ENCODE measurements at regions not wholly inside any gene's neighbourhood (a gene's known extent, or its start where the extent isn't known, plus 50 kb on each side); places are given as distances from the start of the nearest gene placed in this dataset.
"Not testable (repeated sequence)": the region's sequence is repeated elsewhere in the genome, so short reads cannot be mapped to it uniquely, and the experiment has no call there.

GRCh38 chr6:133788556-133788955, 100.4 kb upstream of the TCF21 start:
- peak in 1 of 2 experiments; percentile 1 for DNase-seq (ENCODE audit: low read depth in 1 of 2, low spot score in 1 of 2)
- H3K4me3 ChIP-seq (replicated peaks; ENCODE audit: insufficient read depth, low read length), result no peak overlapping the region
- TF ChIP-seq SPI1 (IDR thresholded peaks at IDR 0.05; ENCODE audit: borderline replicate concordance, low read depth) (no peak), CTCF (IDR thresholded peaks at IDR 0.05; ENCODE audit: insufficient read depth, low read length) (no peak), REST (IDR thresholded peaks at IDR 0.05; ENCODE audit: insufficient replicate concordance, low read depth) (no peak), GABPA (IDR thresholded peaks at IDR 0.05; ENCODE audit: low read depth) (no peak), POLR2AphosphoS5 (IDR thresholded peaks at IDR 0.05; ENCODE audit: low read depth) (no peak)

GRCh38 chr6:133789449-133789848, 99.5 kb upstream of the TCF21 start:
- not testable (repeated sequence) for H3K27ac ChIP-seq (replicated peaks); H3K4me3 ChIP-seq (replicated peaks; ENCODE audit: insufficient read depth, low read length); DNase-seq (ENCODE audit: low read depth in 1 of 2, low spot score in 1 of 2); H3K27me3 ChIP-seq (ENCODE audit: insufficient read depth, poor library complexity, severe bottlenecking)

More at GRCh38 chr6:133788556-133788955, 100.4 kb upstream of the TCF21 start:
- Histone ChIP-seq H3K27ac (replicated peaks) (no peak overlapping the region), H3K27me3 (ENCODE audit: insufficient read depth, poor library complexity, severe bottlenecking) (no peaks in the 10 kb centered on the region)

- H3K4me3 ChIP-seq (replicated peaks; ENCODE audit: insufficient read depth, low read length); DNase-seq (ENCODE audit: low read depth in 1 of 2, low spot score in 1 of 2); H3K27ac ChIP-seq (replicated peaks); H3K27me3 ChIP-seq (ENCODE audit: insufficient read depth, poor library complexity, severe bottlenecking): not testable (repeated sequence)
Observed at GRCh38 chr6:133790756-133791155, 98.2 kb upstream of the TCF21 start.

DNA sequence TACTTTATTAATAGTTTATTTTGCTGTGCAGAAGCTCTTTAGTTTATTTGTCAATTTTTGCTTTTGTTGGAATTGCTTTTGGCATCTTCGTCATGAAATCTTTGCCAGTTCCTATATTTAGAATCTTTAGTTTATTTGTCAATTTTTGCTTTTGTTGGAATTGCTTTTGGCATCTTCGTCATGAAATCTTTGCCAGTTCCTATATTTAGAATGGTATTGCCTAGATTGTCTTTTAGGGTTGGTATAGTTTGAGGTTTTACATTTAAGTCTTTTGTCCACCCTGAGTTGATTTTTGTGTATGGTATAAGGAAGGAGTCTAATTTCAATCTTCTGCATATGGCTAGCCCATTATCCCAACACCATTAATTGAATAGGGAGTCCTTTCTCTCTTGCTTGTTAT, 93.9 kb upstream of the TCF21 start:
- not testable (repeated sequence) for H3K27me3 ChIP-seq (ENCODE audit: insufficient read depth, poor library complexity, severe bottlenecking); H3K4me3 ChIP-seq (replicated peaks; ENCODE audit: insufficient read depth, low read length); H3K27ac ChIP-seq (replicated peaks); DNase-seq (ENCODE audit: low read depth in 1 of 2, low spot score in 1 of 2)

GRCh38 chr6:133796235-133796634, 92.7 kb upstream of the TCF21 start:
- DNase-seq (ENCODE audit: low read depth in 1 of 2, low spot score in 1 of 2), result no peak
- TF ChIP-seq GABPA (IDR thresholded peaks at IDR 0.05; ENCODE audit: low read depth) (no peak), POLR2AphosphoS5 (IDR thresholded peaks at IDR 0.05; ENCODE audit: low read depth) (no peak), REST (IDR thresholded peaks at IDR 0.05; ENCODE audit: insufficient replicate concordance, low read depth) (no peak), SPI1 (IDR thresholded peaks at IDR 0.05; ENCODE audit: borderline replicate concordance, low read depth) (no peak), CTCF (IDR thresholded peaks at IDR 0.05; ENCODE audit: insufficient read depth, low read length) (no peak)
- Histone ChIP-seq H3K27ac (replicated peaks) (no peak overlapping the region), H3K4me3 (replicated peaks; ENCODE audit: insufficient read depth, low read length) (no peak overlapping the region), H3K27me3 (ENCODE audit: insufficient read depth, poor library complexity, severe bottlenecking) (no peaks in the 10 kb centered on the region)

Measured in HL-60 (cell line).